ENCODE measurements at regions not wholly inside any gene's neighbourhood (a gene's known extent, or its start where the extent isn't known, plus 50 kb on each side); places are given as distances from the start of the nearest gene placed in this dataset.

GRCh38 chr5:155750101-155750500 is 576.9 kb upstream of the SGCD start:
- H3K27ac Mint-ChIP-seq: no peak overlapping the region

GRCh38 chr5:155750571-155750970 is 576.4 kb upstream of the SGCD start:
- H3K9me3 Mint-ChIP-seq: no peaks in the 10 kb centered on the region
- no peak for TF ChIP-seq CTCF (conservative IDR thresholded peaks at IDR 0.05)
- no peak overlapping the region for H3K4me3 Mint-ChIP-seq
- no peaks in the 10 kb centered on the region for H3K4me1 Mint-ChIP-seq
- Histone ChIP-seq H3K4me3 (ENCODE audit: low read length) (no peak overlapping the region), H3K27me3 (ENCODE audit: control insufficient read depth, insufficient read depth, low read length, poor library complexity, severe bottlenecking) (no peaks in the 10 kb centered on the region), H3K36me3 (ENCODE audit: control insufficient read depth, insufficient read depth, low read length) (no peaks in the 10 kb centered on the region), H3K27ac (ENCODE audit: low read depth, low read length) (no peak overlapping the region), H3K9me3 (ENCODE audit: control insufficient read depth, low read length) (peaks cover 12% of the 10 kb centered on the region), H3K9ac (ENCODE audit: extremely low read depth, low read length, poor library complexity, severe bottlenecking) (no peak overlapping the region), H3K4me1 (ENCODE audit: control insufficient read depth, insufficient read depth, low read length) (no peaks in the 10 kb centered on the region)
- DNase-seq: no peak
- H3K27ac Mint-ChIP-seq: no peak overlapping the region
- peaks cover 3% of the 10 kb centered on the region for H3K27me3 Mint-ChIP-seq (ENCODE audit: insufficient read depth)
- H3K36me3 Mint-ChIP-seq (ENCODE audit: low read depth): no peaks in the 10 kb centered on the region

More at GRCh38 chr5:155750101-155750500, 576.9 kb upstream of the SGCD start:
- Mint-ChIP-seq H3K4me3 (no peak overlapping the region), H3K27me3 (ENCODE audit: insufficient read depth) (peaks cover 3% of the 10 kb centered on the region), H3K36me3 (ENCODE audit: low read depth) (no peaks in the 10 kb centered on the region), H3K9me3 (no peaks in the 10 kb centered on the region), H3K4me1 (no peaks in the 10 kb centered on the region)
- no peak for DNase-seq
- no peak overlapping the region for H3K9ac ChIP-seq (ENCODE audit: extremely low read depth, low read length, poor library complexity, severe bottlenecking)
- H3K9me3 ChIP-seq (ENCODE audit: control insufficient read depth, low read length): peaks cover 15% of the 10 kb centered on the region
- no peak overlapping the region for H3K27ac ChIP-seq (ENCODE audit: low read depth, low read length)
- no peaks in the 10 kb centered on the region for H3K27me3 ChIP-seq (ENCODE audit: control insufficient read depth, insufficient read depth, low read length, poor library complexity, severe bottlenecking)
- TF ChIP-seq CTCF (conservative IDR thresholded peaks at IDR 0.05): no peak
- 67% methylated on average over 1 of the region's 2 CpGs; no CpG with 5 or more reads in 1 of the 2 experiments for WGBS, 2 experiments (ENCODE audit: insufficient coverage in 1 of 2, insufficient read length in 1 of 2)
- H3K36me3 ChIP-seq (ENCODE audit: control insufficient read depth, insufficient read depth, low read length): no peaks in the 10 kb centered on the region
- H3K4me1 ChIP-seq (ENCODE audit: control insufficient read depth, insufficient read depth, low read length): no peaks in the 10 kb centered on the region
- H3K4me3 ChIP-seq (ENCODE audit: low read length): no peak overlapping the region

DNA sequence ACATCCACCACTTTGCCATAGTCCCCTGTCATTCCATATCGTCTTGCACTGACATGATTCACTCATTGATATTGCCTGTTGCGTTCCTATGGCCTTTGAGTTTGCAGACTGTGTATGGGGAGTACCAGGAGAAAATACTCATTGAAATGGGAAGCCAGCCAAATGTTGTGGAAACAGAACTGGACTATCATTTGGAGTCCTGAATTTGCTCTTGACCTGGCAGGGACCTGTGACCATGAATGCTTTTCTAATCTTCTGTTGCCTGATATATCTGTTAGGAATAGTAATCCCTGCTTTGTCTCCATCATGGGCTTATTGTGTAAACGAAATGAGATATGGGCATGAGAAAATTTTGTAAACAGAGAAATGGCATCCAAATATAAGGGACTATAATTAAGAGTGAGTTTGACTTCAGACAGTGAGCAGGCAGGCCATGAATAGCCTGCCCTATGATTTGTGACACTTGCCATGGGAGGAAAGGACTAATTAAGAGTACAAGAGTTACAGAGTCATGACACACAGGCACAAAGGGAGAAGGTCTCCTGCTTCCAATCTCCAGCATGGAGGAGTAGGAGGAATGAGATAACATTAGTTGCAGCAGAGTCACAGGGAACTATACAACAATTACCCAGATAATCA is 572.9 kb upstream of the SGCD start:
- no peak overlapping the region for H3K4me3 ChIP-seq (ENCODE audit: low read length)
- DNase-seq: no peak
- H3K9me3 ChIP-seq (ENCODE audit: control insufficient read depth, low read length): no peaks in the 10 kb centered on the region
- Mint-ChIP-seq H3K36me3 (ENCODE audit: low read depth) (no peaks in the 10 kb centered on the region), H3K9me3 (no peaks in the 10 kb centered on the region), H3K4me3 (no peak overlapping the region), H3K4me1 (no peaks in the 10 kb centered on the region), H3K27me3 (ENCODE audit: insufficient read depth) (peaks cover 3% of the 10 kb centered on the region), H3K27ac (no peak overlapping the region)
- no peaks in the 10 kb centered on the region for H3K27me3 ChIP-seq (ENCODE audit: control insufficient read depth, insufficient read depth, low read length, poor library complexity, severe bottlenecking)
- TF ChIP-seq CTCF (conservative IDR thresholded peaks at IDR 0.05): no peak
- H3K36me3 ChIP-seq (ENCODE audit: control insufficient read depth, insufficient read depth, low read length): no peaks in the 10 kb centered on the region
- no peaks in the 10 kb centered on the region for H3K4me1 ChIP-seq (ENCODE audit: control insufficient read depth, insufficient read depth, low read length)
- H3K9ac ChIP-seq (ENCODE audit: extremely low read depth, low read length, poor library complexity, severe bottlenecking): no peak overlapping the region
- 54 to 93% methylated on average over 2 to 3 of the region's 3 CpGs for WGBS, 2 experiments (ENCODE audit: insufficient coverage in 1 of 2, insufficient read length in 1 of 2)
- H3K27ac ChIP-seq (ENCODE audit: low read depth, low read length): no peak overlapping the region
